ENCODE measurements at regions not wholly inside any gene's neighbourhood (a gene's known extent, or its start where the extent isn't known, plus 50 kb on each side); places are given as distances from the start of the nearest gene placed in this dataset.
"Not testable (repeated sequence)": the region's sequence is repeated elsewhere in the genome, so short reads cannot be mapped to it uniquely, and the experiment has no call there.

DNA sequence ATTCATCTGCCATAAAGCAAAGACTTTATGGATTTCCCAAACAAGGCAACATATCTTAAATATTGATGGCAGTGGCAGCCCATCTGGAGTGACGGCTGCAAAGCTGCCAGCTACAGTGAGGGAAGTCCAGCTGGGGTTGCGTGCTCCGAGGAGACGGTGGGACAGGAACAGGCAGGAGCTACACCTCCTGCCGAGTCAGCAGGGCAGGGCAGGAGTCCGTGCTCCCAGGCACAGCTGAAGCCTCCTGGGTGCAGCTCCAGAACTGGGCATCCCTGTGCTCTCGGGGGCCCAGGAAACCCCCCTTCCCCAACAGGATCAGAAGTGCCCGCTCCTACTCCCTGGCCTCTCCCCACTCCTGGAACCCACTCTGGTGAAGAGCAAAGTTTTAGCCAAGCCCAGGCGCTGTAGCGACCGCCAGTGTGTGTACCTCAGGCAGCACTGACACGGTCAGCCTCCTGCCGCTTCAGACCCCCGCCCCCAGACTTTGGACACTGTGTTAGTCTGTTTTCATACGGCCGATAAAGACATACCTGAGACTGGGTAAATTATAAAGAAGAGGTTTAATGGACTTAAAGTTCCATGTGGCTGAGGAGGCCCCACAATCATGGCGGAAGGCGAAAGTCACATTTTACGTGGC, 556.4 kb upstream of the CCDC54 start:
- no peak for DNase-seq (ENCODE audit: low read depth)

DNA sequence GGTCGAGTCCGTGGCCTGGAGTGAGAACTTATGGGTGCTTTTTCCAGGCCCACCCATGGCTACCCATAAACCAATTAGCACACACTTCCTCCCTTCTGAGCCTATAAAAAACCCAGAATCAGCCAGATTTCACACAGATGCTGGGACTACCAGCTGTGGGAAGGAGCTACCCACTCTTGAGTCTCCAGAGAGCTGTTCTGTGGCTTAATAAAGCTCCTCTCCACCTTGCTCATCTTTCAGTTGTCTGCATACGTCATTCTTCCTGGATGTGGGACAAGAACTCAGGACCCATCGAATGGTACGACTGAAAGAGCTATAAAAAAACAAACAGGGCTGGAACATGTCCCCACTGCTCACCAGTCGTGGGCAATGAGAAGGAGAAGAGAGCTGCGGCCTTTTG, 555.4 kb upstream of the CCDC54 start:
- no peak for DNase-seq (ENCODE audit: low read depth)

DNA sequence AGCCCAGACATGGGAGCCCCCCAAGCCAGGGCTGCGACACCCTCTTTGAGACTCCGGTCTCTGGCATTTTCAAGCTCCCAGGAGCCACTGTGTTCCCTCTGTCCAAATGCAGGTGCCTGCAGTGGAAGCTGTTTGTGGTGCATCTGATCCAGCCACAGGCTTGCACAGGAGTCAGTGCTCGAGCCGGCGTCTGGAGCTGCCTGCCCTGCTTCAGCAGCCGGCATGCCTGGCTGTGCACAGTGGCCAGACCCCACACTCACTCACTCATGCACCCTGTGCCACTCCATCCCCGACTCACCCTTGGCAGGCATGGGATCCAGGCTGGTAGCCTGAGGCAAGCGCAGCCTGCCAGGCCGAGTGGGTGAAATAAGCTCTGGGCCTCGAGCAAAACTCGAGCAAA, 555.0 kb upstream of the CCDC54 start:
- no peak for DNase-seq (ENCODE audit: low read depth)

DNA sequence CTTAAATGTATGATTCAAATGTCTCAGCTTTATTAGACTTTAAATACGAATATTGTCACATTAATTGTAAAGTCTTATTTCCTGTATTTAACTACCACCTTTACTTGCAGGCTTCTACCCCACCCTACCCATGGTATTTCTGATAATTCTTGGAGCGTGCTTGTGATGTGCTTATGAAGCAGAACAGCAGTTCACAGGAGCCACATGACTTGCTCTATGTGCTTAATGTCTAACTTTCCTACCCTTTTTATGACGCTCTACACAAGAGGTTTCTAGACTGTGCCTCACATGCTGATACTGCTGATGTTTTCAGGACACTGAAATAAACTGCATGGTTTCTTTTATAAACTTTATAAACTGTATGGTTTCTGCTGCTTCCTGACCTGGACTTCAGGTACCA, 553.5 kb upstream of the CCDC54 start:
- DNase-seq (ENCODE audit: low read depth): no peak

DNA sequence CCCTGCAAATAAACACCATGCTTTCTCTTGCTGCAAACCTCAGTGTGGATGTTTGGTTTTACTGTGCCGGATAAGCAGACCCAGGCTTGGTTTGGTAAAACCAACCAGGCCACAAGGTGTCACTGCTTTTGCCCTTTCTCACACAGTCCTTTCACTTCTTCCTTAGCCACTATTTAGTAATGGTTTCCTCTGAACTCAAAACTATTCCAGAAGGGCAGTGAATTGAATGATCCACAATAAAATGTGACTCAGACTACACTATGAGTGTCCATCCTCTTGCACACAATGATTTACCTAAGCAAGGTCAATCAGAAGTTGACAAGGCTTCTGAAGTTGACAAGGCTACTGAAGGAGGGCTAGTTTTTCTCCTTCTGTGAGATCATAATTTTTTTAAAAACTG, 552.4 kb upstream of the CCDC54 start:
- DNase-seq (ENCODE audit: low read depth): no peak

DNA sequence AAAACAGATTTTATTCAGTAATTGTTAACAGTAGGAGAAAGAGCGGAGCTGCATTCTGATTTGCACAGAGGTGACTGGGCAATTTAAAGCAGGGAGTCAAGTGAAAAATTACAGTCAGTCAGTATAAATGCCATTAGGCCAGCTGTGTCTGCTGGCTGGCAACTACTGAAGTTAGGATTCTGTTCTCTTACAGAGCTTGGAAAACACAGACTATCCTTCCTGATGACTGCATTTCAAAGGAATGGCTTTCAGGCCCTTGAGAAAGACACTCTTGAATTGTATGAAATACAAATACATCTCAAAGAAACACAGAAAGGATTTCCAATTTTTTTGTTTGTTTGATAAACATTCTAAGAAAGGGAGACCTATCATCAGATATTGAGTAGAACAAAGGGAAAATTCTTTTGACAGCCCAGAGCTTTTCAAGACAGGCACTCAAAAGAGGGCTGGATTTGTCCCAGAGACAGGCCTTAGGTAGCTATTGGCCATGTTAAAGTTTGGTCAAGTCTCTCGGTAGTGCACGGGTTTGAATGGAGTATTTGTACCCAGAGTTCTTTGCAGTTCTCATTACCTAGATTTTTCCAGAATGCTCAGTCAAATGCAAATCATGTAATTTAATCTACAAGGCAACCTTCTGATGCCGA, 551.2 kb upstream of the CCDC54 start:
- DNase-seq (ENCODE audit: low read depth): peak; percentile 63

DNA sequence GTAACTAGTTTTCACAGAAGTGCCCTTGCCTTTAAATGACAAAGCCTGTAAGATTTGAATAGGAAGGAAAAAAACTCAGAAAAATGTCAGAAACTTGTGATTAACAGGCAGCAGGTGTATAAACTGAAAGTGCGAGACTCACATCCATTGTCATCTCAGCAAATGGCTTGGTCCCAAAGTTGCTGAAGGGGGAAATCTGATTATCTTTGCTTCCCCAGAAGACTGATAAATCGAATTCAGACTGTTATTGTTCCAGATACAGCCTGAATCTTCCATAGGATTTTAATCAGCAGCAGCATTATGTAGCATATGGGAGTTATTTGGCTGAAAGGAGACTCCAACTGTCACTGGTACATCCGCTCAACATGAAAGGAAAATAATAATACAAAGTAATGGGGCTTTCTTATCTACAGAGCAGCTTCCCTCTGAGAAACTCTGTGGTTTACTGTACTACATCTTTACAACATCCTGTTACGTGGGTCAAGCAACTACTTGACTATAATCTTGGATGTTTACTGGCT, 550.4 kb upstream of the CCDC54 start:
- DNase-seq (ENCODE audit: low read depth): no peak

DNA sequence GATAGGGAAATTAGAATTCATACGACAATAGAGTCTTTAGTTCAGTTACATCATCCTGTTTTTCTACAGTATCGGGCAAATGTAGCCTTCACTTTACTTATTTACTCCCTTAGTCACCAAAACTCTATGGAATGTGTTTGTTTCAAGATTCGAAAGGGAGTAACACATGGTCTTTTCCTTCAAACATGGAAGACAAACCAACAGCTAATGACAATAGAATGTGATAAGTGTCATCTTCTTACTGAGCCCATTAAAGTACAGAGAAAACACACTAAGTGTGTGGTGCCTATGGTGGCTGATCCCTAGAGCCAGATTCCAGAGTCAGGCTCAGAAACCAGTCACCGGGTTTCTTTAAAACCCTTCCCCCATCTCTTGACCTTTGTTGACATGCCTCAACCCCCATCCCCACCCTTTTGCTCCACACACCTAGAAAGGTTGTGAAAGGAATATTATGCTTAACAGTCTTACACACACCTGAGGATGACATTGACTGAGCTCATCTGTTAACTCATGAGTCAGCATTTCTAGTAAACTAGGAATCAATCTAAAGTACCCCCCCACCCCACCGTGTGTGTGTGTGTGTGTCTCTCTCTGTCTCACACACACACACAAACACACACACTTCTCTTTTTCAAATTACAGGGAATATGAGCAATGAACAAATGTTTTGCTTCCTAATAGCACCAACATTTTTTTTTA, 549.6 kb upstream of the CCDC54 start:
- no peak for DNase-seq (ENCODE audit: low read depth)

DNA sequence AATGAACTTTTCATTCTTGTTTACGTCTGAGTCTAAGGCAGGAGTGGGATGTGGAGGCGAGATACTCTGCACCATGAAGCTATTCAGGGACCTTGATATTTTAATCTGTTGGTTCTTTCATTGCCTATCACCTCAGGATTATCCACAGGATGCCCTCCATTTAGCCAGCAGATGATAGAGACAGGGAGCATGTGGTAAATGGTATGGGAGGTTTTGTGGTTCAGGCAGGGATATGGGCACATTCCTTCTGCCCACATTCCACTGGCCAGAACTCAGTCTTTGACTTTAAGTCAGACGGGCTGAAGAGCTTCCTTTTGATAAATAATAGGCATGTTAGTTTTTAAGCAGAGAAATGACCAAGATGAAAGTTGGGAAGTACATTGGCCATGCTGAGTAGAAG, 548.0 kb upstream of the CCDC54 start:
- DNase-seq (ENCODE audit: low read depth): no peak

DNA sequence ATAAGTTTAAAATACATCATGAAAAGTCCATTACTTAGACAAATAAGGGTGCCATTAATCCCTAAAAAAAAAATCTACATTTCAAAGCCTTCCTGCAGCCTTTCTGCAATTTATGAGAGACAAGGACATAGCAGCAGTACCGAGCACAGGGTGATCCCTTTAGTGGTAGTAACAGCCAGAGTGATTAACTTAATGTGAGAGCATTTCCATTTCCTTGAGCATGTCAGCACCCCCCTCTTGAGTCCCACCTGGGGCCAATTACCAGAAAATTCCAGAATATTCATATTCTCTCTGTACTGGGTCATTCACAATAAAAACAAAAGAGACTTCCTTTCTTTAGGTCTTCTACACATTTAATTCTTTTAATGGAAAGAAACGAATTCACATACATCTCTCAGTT, 546.9 kb upstream of the CCDC54 start:
- DNase-seq (ENCODE audit: low read depth): no peak

DNA sequence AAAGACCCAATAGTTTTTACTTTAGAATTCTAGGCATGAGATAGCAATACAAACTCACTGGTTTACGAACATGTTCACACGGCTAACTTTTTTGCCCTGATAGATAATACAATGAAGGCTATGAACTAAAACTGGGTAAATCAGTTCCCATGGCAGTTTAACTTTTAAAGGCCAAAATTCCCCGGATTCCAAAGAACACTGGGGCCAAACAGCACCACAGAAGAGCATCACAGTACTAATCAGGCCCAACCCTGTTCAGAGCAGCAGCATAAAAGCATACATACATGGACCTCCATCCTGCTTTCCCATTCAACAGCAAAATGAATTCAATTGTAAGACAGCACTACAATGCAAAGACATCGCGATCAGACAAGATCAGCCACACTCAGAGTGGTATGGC, 540.3 kb upstream of the CCDC54 start:
- DNase-seq (ENCODE audit: low read depth): no peak

DNA sequence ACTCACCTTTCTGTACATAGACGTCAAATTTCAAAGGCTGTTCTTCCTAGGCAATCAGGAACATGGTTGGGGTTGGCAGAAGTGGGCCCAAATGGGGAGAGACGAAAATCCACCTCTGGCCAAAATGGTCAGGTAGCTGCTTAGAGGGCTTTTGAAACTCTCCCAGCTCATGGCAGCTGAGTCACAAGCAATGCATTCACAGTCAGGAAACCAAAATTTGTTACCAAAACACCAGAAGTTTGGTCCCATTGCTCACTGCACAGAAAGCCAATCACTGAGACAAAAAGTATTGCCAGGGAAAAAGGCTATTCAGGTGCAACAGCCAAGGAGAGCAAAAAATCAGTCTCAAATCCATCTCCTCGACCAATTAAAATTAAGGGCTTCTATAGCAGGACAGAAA, 539.6 kb upstream of the CCDC54 start:
- no peak for DNase-seq (ENCODE audit: low read depth)

DNA sequence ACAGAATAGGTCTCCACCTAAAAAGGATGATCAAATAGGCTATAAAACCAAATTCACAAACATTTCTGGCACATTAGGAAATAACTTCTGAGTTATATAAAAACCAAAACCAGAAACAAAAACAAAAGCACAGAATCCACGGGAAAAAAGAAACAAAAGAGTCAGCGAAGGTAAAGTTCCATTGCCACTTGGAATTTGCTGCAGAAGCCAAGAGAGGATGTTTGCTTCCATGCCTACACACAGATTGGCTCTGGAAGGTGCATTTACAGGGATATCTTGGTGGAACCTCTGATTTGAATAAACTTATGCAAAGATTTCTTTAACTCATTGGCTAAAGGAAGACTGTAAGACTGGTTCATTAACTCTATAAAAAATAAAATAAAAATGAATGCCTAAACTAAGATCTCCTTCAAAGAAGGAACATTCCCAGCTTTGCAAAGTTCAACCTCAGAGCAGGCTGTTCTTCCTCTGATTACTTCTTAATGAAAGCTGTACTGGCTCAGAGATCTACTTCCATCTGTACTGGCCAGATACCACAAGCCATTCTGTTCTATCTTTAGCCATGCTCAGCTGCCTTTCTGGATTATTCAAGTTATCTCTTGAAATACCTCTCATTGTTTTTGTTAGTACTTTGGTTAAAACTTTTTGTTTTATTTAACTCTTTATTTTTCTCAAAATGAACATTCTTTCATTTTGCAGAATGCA, 537.5 kb upstream of the CCDC54 start:
- DNase-seq (ENCODE audit: low read depth): no peak

DNA sequence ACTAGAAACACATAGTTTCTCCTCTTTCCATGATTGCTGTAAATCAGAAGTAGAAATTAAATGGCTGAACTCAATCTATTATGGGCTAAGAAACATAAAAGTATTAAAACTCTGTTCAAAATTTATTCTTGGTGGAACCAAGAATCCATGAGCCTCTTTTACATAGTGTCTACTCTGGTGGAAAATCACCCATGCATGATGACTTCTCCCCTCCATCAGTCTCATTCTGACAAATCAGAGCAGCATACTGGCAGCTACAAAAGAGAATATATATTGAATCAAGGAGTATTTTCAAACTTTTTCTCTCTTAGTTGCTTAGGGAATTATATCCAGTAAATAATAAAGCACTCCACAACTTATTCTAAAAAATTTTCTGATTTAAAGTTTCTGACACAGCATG, 536.9 kb upstream of the CCDC54 start:
- DNase-seq (ENCODE audit: low read depth): no peak

DNA sequence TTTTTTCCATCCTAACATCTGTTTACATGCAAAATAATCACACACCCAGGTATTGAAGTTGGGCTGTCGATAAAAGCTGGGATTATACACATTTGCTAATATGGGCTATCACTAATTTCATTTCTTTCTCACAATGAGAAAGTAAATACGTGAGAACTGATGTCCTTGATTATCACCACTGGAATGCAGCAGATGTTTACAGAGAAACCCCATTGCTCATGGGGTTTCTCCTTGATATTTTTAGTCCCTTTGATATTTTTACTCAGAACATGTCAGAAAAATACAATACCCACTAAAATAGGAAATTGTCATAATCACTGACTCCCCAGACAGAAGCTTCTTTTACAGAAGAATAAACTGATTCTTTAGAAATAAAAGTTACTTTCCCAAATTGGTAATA, 535.1 kb upstream of the CCDC54 start:
- DNase-seq (ENCODE audit: low read depth): no peak

DNA sequence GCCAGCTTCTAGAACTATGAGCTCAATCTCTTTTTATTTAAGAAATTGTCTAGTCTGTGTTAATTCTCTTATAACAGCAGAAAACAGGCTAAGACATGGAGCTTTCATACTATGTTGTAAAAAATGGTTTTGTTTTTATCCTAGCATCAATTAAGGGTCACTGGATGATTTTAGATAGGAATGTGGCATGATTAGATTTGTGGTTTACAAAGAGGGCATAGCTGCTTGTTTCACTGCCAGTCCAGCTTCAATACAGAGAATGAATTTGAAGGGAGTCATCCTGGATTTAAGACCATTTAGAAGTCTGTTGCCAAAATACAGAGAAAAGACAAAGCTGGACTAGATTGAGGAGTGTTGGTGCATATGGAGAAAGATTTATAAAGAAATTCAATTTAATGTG, 532.6 kb upstream of the CCDC54 start:
- no peak for DNase-seq (ENCODE audit: low read depth)

DNA sequence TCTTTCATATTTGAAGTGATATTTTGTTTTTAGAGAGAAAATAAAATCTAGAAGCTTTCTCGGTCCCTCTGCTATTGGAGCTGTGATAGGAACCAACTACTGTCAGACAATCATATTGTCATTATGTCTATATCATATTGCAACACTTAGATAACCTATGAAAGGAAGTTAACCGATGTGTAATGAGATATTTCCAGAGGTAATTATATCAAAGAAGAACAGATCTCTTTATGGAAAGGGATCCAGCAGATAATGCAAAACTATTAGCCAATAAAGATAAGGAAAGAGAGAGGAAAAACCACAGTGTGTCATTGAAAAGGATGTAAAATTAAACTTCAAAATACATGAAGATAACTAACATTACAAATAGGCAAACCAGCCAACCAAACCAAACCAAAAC, 529.1 kb upstream of the CCDC54 start:
- no peak for DNase-seq (ENCODE audit: low read depth)

DNA sequence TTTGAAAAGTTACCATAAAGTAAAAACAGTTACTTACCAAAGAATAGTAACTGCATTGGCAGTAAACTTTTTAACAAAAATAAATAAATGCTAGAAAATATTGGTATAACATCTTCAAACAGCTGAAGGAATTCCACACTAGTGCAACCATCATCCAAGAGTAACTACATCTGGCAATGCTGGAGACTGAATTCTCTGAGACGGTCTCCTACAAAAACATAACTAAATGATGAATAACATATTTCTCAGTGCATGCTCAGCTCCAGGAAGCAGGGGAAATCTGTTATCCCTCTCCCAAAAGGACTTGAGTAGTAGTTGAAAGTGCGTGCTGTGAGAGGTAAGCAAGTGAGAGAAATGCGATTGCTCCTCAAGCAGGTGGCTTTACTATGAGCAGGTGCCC, 526.8 kb upstream of the CCDC54 start:
- no peak for DNase-seq (ENCODE audit: low read depth)

DNA sequence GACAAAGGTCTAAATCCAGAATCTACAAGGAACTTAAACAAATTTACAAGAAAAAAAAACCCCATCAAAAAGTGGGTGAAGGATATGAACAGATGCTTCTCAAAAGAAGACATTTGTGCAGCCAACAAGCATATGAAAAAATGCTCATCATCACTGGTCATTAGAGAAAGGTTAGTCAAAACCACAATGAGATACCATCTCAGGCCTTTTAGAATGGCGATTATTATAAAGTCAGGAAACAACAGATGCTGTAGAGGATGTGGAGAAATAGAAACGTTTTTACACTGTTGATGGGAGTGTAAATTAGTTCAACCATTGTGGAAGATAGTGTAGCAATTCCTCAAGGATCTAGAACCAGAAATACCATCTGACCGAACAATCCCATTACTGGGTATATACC, 518.9 kb upstream of the CCDC54 start:
- DNase-seq (ENCODE audit: low read depth): not testable (repeated sequence)

DNA sequence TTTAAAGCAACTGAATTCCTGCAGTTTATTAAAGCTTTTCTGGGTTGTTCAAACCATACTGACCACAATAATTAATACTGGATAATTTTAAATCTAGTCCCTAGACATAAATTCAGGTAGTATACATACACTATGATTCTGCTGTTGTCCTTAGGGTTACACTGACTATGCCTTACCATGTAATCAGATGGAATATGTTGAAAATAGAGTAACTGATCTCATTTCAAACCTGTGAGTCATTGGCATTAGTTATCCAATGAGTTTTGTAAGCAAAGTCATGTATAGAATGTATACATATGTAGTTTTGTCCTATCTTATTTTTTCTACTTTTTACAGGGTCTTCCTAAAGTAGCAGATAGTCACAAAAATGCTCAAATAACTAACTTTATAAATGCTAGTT, 517.1 kb upstream of the CCDC54 start:
- peak; percentile 61 for DNase-seq (ENCODE audit: low read depth)

DNA sequence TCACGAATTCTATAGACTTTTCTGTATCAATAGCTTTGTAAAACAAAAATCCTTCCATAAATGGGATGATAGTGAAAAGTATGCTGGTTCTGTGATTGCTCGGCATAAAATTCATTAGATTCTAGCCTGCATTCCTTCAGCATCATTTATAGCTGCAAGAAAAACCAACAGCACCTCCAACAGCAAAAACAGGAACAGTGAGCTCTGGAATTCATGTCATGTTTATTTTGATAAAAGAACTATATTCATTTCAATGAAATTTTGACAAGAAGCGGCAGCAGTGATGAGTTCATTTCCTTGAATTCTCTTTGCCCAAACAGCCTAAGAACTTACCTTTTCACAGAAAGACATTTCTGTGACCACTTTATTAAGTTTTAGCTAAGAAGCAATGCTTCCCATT, 515.2 kb upstream of the CCDC54 start:
- DNase-seq (ENCODE audit: low read depth): no peak

DNA sequence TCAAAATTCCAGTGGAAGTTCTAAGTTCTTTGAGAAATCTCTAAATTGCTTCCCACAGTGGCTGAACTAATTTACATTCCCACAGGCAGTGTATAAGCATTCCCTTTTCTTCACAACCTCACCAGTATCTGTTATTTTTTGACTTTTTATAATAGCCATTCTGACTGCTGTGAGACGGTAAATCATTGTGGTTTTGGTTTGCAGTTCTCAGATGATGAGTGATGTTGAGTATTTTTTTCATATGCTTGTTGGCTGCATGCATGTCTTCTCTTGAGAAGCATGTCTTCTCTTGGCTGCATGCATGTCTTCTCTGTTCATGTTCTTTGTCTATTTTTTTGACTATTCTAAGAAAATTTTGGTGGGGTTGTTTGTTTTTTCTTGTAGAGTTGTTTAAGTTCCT, 499.6 kb upstream of the CCDC54 start:
- no peak for DNase-seq (ENCODE audit: low read depth)

DNA sequence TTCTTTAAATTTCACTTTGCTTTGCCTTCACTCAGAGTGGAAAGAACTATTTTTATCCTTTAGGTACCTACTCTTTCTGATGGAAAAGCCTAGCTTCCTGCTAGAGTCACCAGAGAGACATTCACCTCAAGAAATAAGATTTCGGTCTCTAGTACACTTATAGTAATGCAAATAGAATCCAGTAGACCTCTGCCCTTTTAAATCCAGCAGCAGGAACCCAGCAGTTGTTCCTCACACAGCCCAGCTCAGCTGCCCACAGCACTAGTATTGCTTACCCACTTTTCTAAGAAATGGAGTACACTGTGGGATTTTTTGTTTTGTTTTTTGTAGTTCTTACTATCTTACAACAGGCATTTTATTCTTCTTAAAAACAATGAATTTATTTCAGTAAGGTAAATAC, 497.0 kb upstream of the CCDC54 start:
- DNase-seq (ENCODE audit: low read depth): no peak

Measured in HS-5 (cell line).